CD14-positive monocyte (primary cell): ENCODE measurements at regions not wholly inside any gene's neighbourhood (a gene's known extent, or its start where the extent isn't known, plus 50 kb on each side); places are given as distances from the start of the nearest gene placed in this dataset.

ENCODE experiments used
- DNase-seq, 3 donors: peaks; one replicate each; pipeline ENCODE4 v3.0.0-alpha.2; 2011 to 2022
- H2AFZ ChIP-seq: 2 replicates; pipeline ENCODE4 v1.6.0; 2012; ENCODE audit warnings: mild to moderate bottlenecking, low read depth, low read length, inconsistent platforms; ENCODE audit not compliant: insufficient read depth, poor library complexity, severe bottlenecking
- H3K27ac ChIP-seq, 2 donors: 1 replicate in 1 of 2; 2 replicates in 1 of 2; pipeline ENCODE4 v1.5.1; 2012 to 2013; ENCODE audit warnings: low read length in 2 of 2, control low read depth in 1 of 2, inconsistent platforms in 1 of 2, low read depth in 1 of 2, mild to moderate bottlenecking in 1 of 2
- H3K27me3 ChIP-seq, 2 donors: one replicate each; pipeline versions ENCODE4 v1.6.0 to v1.6.1; 2011 to 2013; ENCODE audit warnings: low read length in 2 of 2; ENCODE audit not compliant: control insufficient read depth in 2 of 2, insufficient read depth in 2 of 2
- H3K36me3 ChIP-seq, 2 donors: replicated peaks in 1 of 2; 1 replicate in 1 of 2; 2 replicates in 1 of 2; pipeline versions ENCODE4 v1.5.1 to v1.6.1; 2012 to 2013; ENCODE audit warnings: low read length in 2 of 2, control low read depth in 1 of 2, inconsistent platforms in 1 of 2, mild to moderate bottlenecking in 1 of 2; ENCODE audit not compliant: insufficient read depth in 2 of 2, control insufficient read depth in 1 of 2
- H3K4me1 ChIP-seq, 2 donors: 1 replicate in 1 of 2; 2 replicates in 1 of 2; pipeline versions ENCODE4 v1.5.1 to v1.6.1; 2012 to 2013; ENCODE audit warnings: low read length in 2 of 2, control low read depth in 1 of 2, inconsistent platforms in 1 of 2, mild to moderate bottlenecking in 1 of 2, moderate library complexity in 1 of 2; ENCODE audit not compliant: insufficient read depth in 2 of 2, control insufficient read depth in 1 of 2
- H3K4me2 ChIP-seq: replicated peaks from 2 replicates; pipeline ENCODE3; 2012; ENCODE audit warnings: low read length, moderate library complexity, mild to moderate bottlenecking; ENCODE audit not compliant: poor library complexity, severe bottlenecking; ENCODE audit errors: extremely low read depth
- H3K4me3 ChIP-seq, 3 experiments: fragments of 200-600 bp in 1 of 3; sonication (generic) in 1 of 3; replicated peaks in 1 of 3; 1 replicate in 2 of 3; 2 replicates in 1 of 3; pipeline ENCODE4 v1.5.1; 2011 to 2013; ENCODE audit warnings: low read length in 3 of 3, mild to moderate bottlenecking in 3 of 3, control low read depth in 2 of 3, low read depth in 2 of 3, inconsistent platforms in 1 of 3, moderate library complexity in 1 of 3
- H3K79me2 ChIP-seq: 2 replicates; pipeline ENCODE4 v1.6.0; 2012; ENCODE audit warnings: mild to moderate bottlenecking, control low read depth, inconsistent platforms, low read length, moderate library complexity; ENCODE audit not compliant: insufficient read depth
- H3K9ac ChIP-seq: 2 replicates; pipeline ENCODE4 v1.6.0; 2017; ENCODE audit warnings: low read length, mild to moderate bottlenecking; ENCODE audit not compliant: insufficient read depth, poor library complexity, severe bottlenecking
- H3K9me3 ChIP-seq, 2 donors: replicated peaks in 1 of 2; 1 replicate in 1 of 2; 2 replicates in 1 of 2; pipeline versions ENCODE4 v1.5.1 to v1.6.1; 2012 to 2013; ENCODE audit warnings: low read length in 2 of 2, control low read depth in 1 of 2; ENCODE audit not compliant: control insufficient read depth in 1 of 2, insufficient read depth in 1 of 2
- H4K20me1 ChIP-seq: 2 replicates; pipeline ENCODE4 v1.6.0; 2012; ENCODE audit warnings: mild to moderate bottlenecking, low read length, control low read depth, moderate library complexity; ENCODE audit not compliant: insufficient read depth
- H3K27ac Mint-ChIP-seq, 7 donors: one replicate each; pipeline ENCODE4 v1.8.0; 2020; ENCODE audit warnings: mild to moderate bottlenecking in 7 of 7, mixed read lengths in 7 of 7, moderate library complexity in 6 of 7, inconsistent platforms in 2 of 7
- H3K27me3 Mint-ChIP-seq, 3 donors: one replicate each; pipeline ENCODE4 v1.8.0; 2021 to 2022; ENCODE audit warnings: low read depth in 3 of 3, mild to moderate bottlenecking in 3 of 3, mixed read lengths in 3 of 3, moderate library complexity in 3 of 3, inconsistent platforms in 1 of 3
- H3K36me3 Mint-ChIP-seq, 2 donors: one replicate each; pipeline ENCODE4 v1.8.0; 2020; ENCODE audit warnings: mixed read lengths in 2 of 2, inconsistent platforms in 1 of 2, mild to moderate bottlenecking in 1 of 2
- H3K4me1 Mint-ChIP-seq: one replicate; pipeline ENCODE4 v1.8.0; 2020; ENCODE audit warnings: mild to moderate bottlenecking, mixed read lengths
- H3K4me3 Mint-ChIP-seq, 2 donors: one replicate each; pipeline ENCODE4 v1.8.0; 2020; ENCODE audit warnings: mild to moderate bottlenecking in 2 of 2, mixed read lengths in 2 of 2, moderate library complexity in 1 of 2
- H3K9me3 Mint-ChIP-seq, 7 donors: one replicate each; pipeline ENCODE4 v1.8.0; 2020 to 2022; ENCODE audit warnings: mixed read lengths in 7 of 7, mild to moderate bottlenecking in 6 of 7, moderate library complexity in 6 of 7, inconsistent platforms in 2 of 7
- CTCF ChIP-seq: fragments of 200-600 bp; IDR thresholded peaks from one replicate; pipeline ENCODE4 v1.8.0; 2022; ENCODE audit warnings: antibody characterized with exemption, mild to moderate bottlenecking
- WGBS: methylation state at CpG from one replicate; pipeline ENCODE4 v1.1.5; 2013; ENCODE audit warnings: missing lambda C conversion rate; ENCODE audit not compliant: insufficient coverage; 5-methylcytosine and 5-hydroxymethylcytosine counted together
- intact Hi-C, 2 donors: fragments of 100-400 bp; cut with micrococcal nuclease; formaldehyde crosslinking; loops; one replicate each; pipeline versions ENCODE4 v1.15.0 to v1.15.1; 2023

GRCh38 chr1:38371505-38371844 lies 324.9 kb upstream of the POU3F1 start:
- no peak for DNase-seq
- peaks cover 12 to 33% (median 24%) of the 10 kb centered on the region in 7 donors for H3K9me3 Mint-ChIP-seq
- Histone ChIP-seq H3K27me3 (peaks cover 6 to 8% of the 10 kb centered on the region in 2 donors), H2AFZ (no peak overlapping the region), H4K20me1 (no peaks in the 10 kb centered on the region), H3K36me3 (no peaks in the 10 kb centered on the region), H3K4me1 (no peaks in the 10 kb centered on the region), H3K4me2 (no peak overlapping the region), H3K27ac (no peak overlapping the region), H3K79me2 (no peaks in the 10 kb centered on the region), H3K9me3 (peaks cover 15 to 16% of the 10 kb centered on the region in 2 donors), H3K4me3 (no peak overlapping the region), H3K9ac (no peak overlapping the region)
- no CpG with 5 or more reads among the region's 1 CpG for WGBS
- H3K36me3 Mint-ChIP-seq: no peaks in the 10 kb centered on the region
- H3K4me1 Mint-ChIP-seq: no peaks in the 10 kb centered on the region
- intact Hi-C loops: no loop called here
- peaks cover 8 to 14% (median 11%) of the 10 kb centered on the region in 3 donors for H3K27me3 Mint-ChIP-seq
- no peak for TF ChIP-seq CTCF
- no peak overlapping the region for H3K4me3 Mint-ChIP-seq
- no peak overlapping the region for H3K27ac Mint-ChIP-seq

GRCh38 chr1:38370716-38371504 lies 324.3 kb upstream of the POU3F1 start:
- no peaks in the 10 kb centered on the region for H3K36me3 Mint-ChIP-seq
- no peak overlapping the region for H3K4me2 ChIP-seq
- no peaks in the 10 kb centered on the region for H4K20me1 ChIP-seq
- peak overlapping the region in 1 of 2 donors; percentile 47 for H3K4me3 Mint-ChIP-seq
- H3K27me3 Mint-ChIP-seq: peaks cover 8 to 14% (median 11%) of the 10 kb centered on the region in 3 donors
- WGBS: 64% methylated on average over 9 of the region's 14 CpGs
- peaks cover 6 to 8% of the 10 kb centered on the region in 2 donors for H3K27me3 ChIP-seq
- no peak overlapping the region for H3K9ac ChIP-seq
- intact Hi-C loops: no loop called here
- no peak overlapping the region for H3K27ac ChIP-seq
- no peak overlapping the region for H2AFZ ChIP-seq
- no peak overlapping the region for H3K4me3 ChIP-seq
- H3K27ac Mint-ChIP-seq: no peak overlapping the region
- no peaks in the 10 kb centered on the region for H3K4me1 ChIP-seq
- H3K9me3 Mint-ChIP-seq: peaks cover 12 to 33% (median 21%) of the 10 kb centered on the region in 7 donors
- no peaks in the 10 kb centered on the region for H3K4me1 Mint-ChIP-seq
- H3K36me3 ChIP-seq: no peaks in the 10 kb centered on the region
- peaks cover 14 to 15% of the 10 kb centered on the region in 2 donors for H3K9me3 ChIP-seq
- TF ChIP-seq CTCF: no peak
- no peaks in the 10 kb centered on the region for H3K79me2 ChIP-seq
- DNase-seq: no peak
